ENCODE measurements at regions not wholly inside any gene's neighbourhood (a gene's known extent, or its start where the extent isn't known, plus 50 kb on each side); places are given as distances from the start of the nearest gene placed in this dataset.

GRCh38 chr22:48585916-48586798, 1241.5 kb downstream of the BRD1 start:
- DNase-seq = no peak

- no peak for DNase-seq
Observed at GRCh38 chr22:48584170-48584569, 1243.5 kb downstream of the BRD1 start.

DNA sequence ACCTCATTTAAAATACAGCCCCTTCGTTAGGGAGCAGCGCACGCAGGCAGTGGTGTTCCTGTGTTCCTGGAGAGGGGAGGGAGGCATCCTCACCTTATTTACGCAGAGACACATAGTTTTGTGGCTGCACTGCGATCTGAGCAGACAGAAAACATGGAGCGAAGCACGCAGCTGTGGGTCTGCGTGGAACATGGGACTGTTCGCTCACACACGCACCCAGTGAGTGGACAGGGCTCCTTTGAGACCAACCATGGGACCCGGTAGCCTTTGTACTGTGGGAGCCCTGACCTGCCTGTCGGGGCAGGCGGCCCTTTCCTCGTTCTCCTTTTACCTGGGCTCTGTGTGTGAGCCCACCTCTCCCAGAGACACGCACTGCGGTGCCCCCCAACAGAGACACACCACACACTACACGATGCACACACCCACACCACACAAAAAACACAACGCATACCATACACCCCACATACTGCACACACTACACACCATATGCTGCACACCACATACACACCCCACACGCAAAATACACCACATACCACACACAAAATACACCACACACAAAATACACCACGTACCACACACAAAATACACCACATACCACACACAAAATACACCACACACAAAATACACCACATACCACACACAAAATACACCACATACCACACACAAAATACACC, 1245.7 kb downstream of the BRD1 start:
- no peak for DNase-seq

DNA sequence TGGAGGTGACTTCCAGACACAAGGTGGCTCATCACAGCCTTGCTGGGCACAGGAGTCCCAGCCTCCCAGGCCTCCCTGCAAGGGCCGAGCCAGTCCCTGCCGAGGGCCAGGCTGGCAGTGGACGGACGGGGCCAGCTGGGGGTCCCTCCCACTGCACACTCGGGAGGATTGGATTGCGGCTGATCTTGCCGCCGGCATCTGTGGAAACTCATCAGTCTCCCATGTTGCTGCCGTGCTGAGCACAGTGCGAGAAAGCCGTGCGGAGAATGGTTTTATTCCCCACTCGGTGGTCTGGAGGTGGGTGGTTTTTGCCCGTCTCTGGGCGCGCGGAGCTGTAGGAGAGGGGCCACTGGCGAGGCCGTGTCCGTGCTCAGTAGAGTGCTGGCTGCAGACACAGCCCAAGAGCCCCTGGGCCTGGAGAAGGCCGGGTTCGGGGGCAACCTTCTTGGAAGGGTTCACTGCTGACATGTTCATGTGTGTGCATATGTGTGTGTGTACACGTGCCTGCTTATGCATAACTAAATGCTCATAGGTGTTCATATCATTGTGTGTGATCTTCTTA, 1246.4 kb downstream of the BRD1 start:
- no peak for DNase-seq

DNA sequence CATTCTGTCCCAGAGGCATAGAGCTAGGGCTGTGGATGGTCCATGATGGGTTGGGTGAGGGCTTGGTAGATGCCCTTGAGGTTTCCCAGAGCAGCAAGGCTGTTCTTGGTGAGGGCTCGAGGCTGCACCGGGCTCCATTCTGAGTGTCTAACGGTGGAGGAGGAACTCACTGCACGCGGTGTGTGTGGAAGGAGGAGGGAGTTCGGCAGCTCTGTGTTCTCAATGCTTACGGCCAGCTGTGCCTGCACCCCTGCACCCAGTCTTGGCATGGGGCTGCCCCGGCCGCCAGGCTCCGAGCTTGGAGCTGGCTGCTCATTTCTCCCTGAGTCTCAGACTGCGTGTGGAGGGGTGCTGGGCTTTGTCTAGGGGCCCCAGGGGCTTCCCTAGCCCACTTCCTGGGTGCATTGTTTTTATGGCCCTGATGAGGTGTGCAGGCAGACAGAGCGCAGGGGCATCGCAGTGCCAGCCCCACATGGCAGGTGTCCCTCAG, 1247.1 kb downstream of the BRD1 start:
- no peak for DNase-seq

GRCh38 chr22:48579928-48580309, 1247.8 kb downstream of the BRD1 start:
- DNase-seq = no peak

DNA sequence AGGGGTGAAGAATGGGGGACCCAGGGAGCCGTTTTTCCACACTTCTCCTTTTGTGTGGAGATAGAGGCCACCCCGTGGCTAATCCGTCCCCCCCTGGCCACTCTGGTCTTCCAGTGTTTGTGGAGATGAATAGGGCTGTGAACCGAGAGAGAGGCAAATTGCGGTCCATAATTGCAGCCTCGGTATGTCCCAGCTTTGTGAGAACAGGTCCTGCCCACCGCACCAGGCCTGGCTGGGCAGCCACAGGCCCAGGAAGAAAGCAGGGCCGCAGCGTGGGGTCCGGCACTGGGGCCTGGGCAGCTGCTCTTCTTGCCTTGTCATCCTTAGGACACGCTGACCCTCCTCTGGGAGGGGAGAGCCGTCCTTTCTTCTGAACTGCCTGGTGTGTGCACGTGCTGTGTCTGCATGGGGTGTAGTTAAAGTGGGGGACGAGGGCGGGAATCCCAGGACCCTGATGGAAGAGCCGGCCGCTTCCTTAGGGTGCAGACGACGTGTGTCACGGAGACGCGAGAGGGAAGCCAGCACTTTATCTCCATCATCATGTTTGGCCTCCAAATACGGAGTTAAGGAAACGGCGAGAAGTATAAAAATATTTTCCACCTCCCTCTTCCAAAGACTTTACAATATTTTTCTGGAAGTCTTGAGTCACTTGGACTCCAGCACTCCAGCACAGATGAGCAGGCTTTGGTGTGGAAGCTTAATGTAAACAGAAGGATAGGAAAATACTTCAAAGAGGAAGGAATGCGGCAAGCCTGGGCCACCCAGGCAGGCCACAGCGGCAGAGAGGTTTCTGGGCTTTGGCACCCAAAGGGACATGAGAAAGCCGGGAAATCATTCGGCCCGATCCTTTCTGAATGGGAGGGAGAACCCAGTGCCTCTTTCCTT, 1248.4 kb downstream of the BRD1 start:
- DNase-seq = no peak

DNA sequence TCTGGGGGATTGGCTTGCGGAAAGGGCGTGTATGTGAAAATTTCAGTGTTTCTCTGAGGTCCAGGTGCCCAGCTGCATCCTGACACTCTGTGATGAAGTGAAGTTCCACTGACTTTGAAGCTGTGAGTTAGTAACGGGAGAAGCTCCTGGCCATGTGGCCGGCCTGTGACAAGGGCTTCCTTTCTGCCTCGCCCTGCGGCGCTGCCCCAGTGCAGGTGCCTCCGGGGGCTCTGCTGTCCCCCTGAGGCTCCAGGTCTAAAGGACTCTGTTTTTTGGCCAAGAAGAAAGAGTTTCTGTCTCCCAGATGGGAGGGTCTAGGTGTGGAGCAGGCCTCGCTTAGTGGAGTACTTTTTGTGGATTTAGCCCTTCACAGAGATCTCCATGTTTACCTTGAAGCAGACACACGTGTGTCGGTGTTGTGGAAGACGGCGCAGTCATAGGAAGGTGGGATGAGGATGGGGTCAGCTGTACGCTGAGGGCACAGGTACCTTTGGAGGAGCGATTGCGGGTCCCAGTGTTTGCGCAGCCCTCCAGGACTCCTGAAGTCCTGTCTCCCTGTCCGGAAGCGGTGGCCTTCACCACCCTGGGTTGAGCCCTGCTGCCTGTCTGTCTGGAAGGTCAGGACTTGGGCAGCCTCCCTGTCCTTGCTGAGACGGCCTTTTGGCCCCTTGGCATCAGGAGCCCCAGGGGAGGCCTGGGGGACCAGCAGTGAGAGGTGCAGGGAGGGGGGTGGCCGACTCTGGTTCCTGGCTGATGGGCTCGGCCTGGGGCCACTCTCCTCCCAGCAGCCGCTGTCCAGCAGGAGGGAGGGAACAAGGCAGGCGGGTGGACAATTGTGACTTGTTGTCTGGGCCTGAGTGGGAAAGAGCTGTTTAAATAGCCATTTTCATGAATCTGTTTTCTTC, 1249.3 kb downstream of the BRD1 start:
- DNase-seq = no peak

GRCh38 chr22:48577691-48578090, 1250.0 kb downstream of the BRD1 start:
- DNase-seq = no peak

DNA sequence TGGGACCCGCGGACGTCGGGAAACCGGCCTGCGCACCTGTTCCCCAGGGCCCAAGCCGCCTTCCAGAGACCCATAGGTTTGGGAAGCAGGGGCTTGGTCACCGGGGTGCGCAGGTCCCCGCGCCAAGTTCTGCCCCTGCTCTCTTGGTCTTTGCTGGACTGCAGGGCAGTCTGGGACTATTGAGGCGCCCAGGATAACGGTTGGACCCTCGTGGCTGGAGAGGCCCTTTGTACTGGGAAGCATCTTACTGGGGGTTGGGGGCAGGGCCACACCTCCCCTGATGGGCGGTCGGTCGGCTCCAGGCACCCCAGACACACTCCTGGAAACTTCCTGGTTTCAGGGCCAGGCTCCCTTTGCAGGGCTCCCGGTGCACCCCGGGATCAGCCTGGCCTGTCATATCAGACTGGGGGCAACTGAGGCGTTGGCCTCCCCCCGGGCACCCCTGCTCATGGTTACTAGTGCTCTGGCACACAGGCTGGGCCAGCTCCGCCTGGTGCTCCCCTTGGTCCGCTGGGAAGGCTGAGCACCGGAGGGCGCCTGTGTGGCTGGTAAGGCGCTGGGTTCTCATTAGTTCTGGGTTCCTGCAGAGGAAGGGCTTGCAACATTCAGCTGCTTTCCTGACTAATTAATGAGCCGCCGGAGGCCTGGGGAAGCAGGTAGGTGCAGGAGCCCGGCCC, 1250.5 kb downstream of the BRD1 start:
- DNase-seq = no peak

DNA sequence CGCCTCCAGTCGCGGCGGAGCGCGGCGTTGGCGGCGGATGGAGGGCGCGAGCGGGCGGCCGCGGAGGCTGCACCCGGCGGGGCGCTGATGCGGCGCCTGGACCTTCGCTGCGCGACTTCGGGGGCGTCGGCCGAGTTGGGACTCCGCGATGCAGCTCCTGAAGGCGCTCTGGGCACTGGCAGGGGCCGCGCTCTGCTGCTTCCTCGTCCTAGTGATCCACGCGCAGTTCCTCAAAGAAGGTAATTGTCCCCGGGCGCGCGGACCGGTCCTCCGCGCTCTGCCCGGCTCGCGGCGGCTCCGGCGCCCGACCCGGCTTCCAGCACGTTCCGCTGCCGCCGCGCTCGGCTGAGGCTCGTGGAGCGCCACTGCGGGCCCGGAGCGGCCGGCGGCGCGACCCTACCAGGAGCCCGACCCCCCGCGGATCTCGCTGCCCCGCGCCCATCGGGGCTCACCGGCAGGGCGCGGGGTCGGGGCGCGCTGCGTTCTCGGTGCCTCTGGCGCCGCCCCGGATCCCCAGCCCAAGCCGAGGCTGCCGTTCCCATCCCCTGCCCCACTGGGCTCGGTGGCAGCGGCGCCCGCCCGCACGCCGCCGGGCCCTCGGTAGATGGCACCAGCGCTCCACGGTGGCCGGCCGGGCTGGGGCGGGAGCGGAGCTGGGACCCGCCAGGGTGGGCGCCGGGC, 1251.2 kb downstream of the BRD1 start:
- no peak for DNase-seq

GRCh38 chr22:48575618-48576332, 1251.9 kb downstream of the BRD1 start:
- no peak for DNase-seq

DNA sequence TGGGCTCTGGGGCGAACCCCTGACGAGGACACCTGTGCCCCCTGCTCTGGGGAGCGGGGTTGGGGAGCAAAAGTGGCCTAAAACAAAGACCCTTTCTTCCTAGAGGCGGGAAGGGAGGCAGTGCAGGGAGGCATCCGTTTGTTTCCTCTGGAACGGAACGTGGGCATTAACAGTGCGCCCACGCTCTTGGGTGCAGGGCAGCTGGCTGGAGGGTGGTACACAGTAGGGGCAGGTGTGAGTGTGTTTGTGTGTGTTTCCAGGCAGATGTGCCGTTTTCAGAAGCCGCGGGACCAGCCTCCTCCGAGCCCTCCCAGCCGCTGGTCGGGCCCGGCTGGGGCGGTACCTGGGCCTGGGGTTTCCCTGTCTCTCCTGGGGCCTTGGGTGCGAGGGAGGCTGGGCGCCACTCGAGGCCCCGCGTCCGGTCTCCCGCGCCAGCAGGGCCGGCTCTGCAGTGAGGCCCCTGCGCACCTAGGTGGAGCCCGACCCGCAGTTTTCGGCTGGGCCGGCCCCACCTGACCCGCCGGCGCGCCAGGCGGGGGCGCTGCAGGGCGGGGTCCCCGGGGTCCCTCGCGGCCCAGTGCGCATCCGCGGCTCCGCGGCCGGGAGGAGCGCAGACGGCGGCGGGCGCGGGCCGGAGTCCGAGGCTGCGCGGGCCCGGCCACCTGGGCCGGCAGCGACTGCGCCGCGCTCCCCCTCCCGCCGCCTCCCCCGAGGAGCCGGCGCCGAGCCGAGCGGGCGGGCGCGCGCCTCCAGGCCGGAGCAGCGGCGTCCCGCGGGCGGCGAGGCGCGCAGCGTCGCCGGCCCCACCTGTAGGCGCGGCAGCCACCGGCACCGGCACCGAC, 1252.7 kb downstream of the BRD1 start:
- no peak for DNase-seq

DNA sequence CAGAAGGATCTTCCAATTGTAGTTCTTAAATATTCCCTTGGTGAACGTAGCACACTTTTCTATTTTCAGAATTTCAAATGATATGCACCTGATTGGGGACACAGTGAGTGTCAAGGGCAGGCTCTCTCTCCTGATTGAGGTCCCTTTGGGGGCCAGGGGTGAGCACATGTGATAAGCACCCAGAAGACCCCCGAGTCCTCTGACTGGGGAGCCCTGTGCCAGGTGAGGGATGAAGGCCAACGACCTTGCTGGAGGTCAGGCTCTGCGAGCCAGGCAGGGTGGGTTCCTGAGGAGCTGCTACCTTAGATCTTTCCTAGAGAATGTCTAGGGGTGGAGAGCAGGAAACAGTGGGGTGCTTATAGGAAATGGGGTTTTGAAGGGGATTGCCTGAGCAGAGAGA, 1253.9 kb downstream of the BRD1 start:
- DNase-seq = no peak

- no peak for DNase-seq
Observed at GRCh38 chr22:48572951-48573350, 1254.7 kb downstream of the BRD1 start.

DNA sequence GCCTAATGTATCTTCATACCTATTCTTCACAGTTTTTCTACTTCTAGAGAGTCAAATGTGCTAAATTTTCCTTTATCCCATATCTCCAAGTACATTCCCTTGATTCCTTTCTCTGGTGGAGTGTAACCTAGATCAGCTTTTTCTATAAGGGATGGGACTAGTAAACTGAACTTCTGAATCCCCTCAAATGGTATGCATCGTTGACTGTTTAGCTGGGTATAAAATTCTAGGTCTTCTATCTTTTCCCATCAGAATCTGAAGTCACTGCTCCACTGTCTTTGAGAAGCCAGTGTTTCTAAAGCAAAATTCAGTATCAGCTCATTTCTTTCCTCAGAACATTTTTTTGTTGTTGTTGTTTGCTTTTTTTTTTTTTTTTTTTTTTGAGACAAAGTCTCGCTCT, 1256.8 kb downstream of the BRD1 start:
- no peak for DNase-seq

DNA sequence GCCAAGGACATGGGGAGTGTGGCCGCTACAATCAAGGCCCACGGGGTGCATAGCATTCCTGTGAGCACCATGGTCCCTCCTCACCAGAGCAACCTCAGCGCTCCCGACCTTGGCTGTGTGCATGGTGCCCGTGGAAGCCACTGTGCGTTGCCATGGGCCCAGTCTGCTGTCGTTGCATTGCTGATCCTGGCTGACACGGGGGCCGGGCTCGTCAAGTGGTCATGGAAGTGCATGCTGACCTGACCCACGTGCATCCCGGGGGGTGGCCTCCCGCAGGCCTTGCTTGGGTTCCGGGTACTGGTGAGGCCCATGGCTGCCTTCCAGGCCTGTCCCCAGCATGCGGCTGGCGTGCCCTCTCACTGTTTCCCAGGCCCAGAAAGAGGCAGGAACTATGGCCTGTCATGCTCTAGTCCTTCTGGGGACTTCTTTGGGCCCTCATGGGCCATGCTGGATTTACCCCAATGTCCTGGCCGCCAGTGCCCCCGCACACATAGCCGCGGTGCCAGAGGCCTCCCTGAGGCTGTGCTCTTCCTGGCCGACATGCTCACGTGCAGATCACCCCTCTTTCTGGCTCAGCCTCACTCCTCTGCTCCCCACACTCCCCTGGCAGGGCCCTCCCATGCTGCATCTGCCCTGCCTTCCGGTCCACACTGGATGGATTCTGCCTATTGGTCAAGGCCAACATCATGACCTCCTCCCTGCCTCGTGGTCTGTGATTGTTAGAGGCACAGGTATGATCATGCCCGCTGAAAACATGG, 1258.0 kb downstream of the BRD1 start:
- DNase-seq = no peak

- no peak for DNase-seq
Observed at GRCh38 chr22:48568736-48569330, 1258.8 kb downstream of the BRD1 start.

Measured in activated CD4-positive, alpha-beta T cell treated with anti-CD3 and anti-CD28 coated beads for 1 hour (primary cell).